Tibial nerve (tissue), 4 donors: ENCODE measurements at regions not wholly inside any gene's neighbourhood (a gene's known extent, or its start where the extent isn't known, plus 50 kb on each side); places are given as distances from the start of the nearest gene placed in this dataset.

Source experiments
- CTCF ChIP-seq, 5 experiments: fragments of 200-600 bp in 3 of 5; fragments of 450-650 bp in 2 of 5; sonication (generic) in 3 of 5; IDR thresholded peaks; one replicate each; pipeline ENCODE4 v1.5.1; 2016 to 2019; ENCODE audit warnings: antibody characterized with exemption in 5 of 5, mild to moderate bottlenecking in 3 of 5, moderate library complexity in 2 of 5
- EP300 ChIP-seq, 2 donors: sonication (generic); formaldehyde crosslinking; IDR thresholded peaks; one replicate each; pipeline ENCODE4 v1.6.1; 2017; ENCODE audit warnings: antibody characterized with exemption in 2 of 2, mild to moderate bottlenecking in 1 of 2
- POLR2A ChIP-seq, 2 donors: fragments of 450-650 bp; IDR thresholded peaks; one replicate each; pipeline ENCODE4 v1.6.1; 2017; ENCODE audit warnings: antibody characterized with exemption in 2 of 2, mild to moderate bottlenecking in 2 of 2, moderate library complexity in 2 of 2

GRCh38 chr5:8647111-8647510 is 778.2 kb downstream of the MTRR start:
- TF ChIP-seq CTCF (IDR thresholded peaks at IDR 0.05): no peak
- no peak for TF ChIP-seq EP300 (IDR thresholded peaks at IDR 0.05)
- TF ChIP-seq POLR2A (IDR thresholded peaks at IDR 0.05): no peak
